Smooth muscle cell (in vitro differentiated cells): ENCODE measurements at regions not wholly inside any gene's neighbourhood (a gene's known extent, or its start where the extent isn't known, plus 50 kb on each side); places are given as distances from the start of the nearest gene placed in this dataset.
A peak's percentile ranks its signal among the peaks of the same experiment; 100 is the strongest.

Experiments
- DNase-seq: peaks from one replicate; lab custom pipeline; 2025; ENCODE audit not compliant: unreplicated experiment; lab: John Stamatoyannopoulos, UW
- H2AFZ ChIP-seq: fragments of 200-600 bp; sonication (generic); 2 replicates; pipeline ENCODE4 v1.6.0; 2016; ENCODE audit warnings: antibody characterized with exemption, low read depth, mild to moderate bottlenecking
- H3F3A ChIP-seq: fragments of 200-600 bp; sonication (generic); 2 replicates; pipeline ENCODE4 v1.6.0; 2017; ENCODE audit warnings: antibody characterized with exemption, low read depth
- H3K27ac ChIP-seq: fragments of 200-600 bp; sonication (generic); 2 replicates; pipeline ENCODE4 v1.5.1; 2016; ENCODE audit warnings: low read depth, mild to moderate bottlenecking
- H3K27me3 ChIP-seq: fragments of 200-600 bp; sonication (generic); 2 replicates; pipeline ENCODE4 v1.6.1; 2016; ENCODE audit warnings: low read depth, mild to moderate bottlenecking
- H3K36me3 ChIP-seq: fragments of 200-600 bp; sonication (generic); 2 replicates; pipeline ENCODE4 v1.5.1; 2016; ENCODE audit warnings: low read depth
- H3K4me1 ChIP-seq: fragments of 200-600 bp; sonication (generic); 2 replicates; pipeline ENCODE4 v1.5.1; 2016; ENCODE audit warnings: low read depth
- H3K4me2 ChIP-seq: fragments of 200-600 bp; sonication (generic); 2 replicates; pipeline ENCODE4 v1.6.0; 2016; ENCODE audit warnings: mild to moderate bottlenecking
- H3K4me3 ChIP-seq: fragments of 200-600 bp; sonication (generic); 2 replicates; pipeline ENCODE4 v1.5.1; 2016; ENCODE audit warnings: mild to moderate bottlenecking
- H3K79me2 ChIP-seq: fragments of 200-600 bp; sonication (generic); 2 replicates; pipeline ENCODE4 v1.6.0; 2016; ENCODE audit warnings: low read depth, mild to moderate bottlenecking
- H3K9ac ChIP-seq: fragments of 200-600 bp; sonication (generic); 2 replicates; pipeline ENCODE4 v1.6.0; 2016; ENCODE audit warnings: low read depth
- H3K9me3 ChIP-seq: fragments of 200-600 bp; sonication (generic); replicated peaks from 2 replicates; pipeline ENCODE4 v1.5.1; 2016; ENCODE audit warnings: low read depth
- H4K20me1 ChIP-seq: fragments of 200-600 bp; sonication (generic); 2 replicates; pipeline ENCODE4 v1.6.0; 2016; ENCODE audit warnings: low read depth
- CTCF ChIP-seq: fragments of 200-600 bp; sonication (generic); IDR thresholded peaks from 2 replicates; pipeline ENCODE4 v1.5.1; 2017; ENCODE audit warnings: borderline replicate concordance, mild to moderate bottlenecking, antibody characterized with exemption; ENCODE audit not compliant: insufficient read depth, poor library complexity, severe bottlenecking
- WGBS: methylation state at CpG from one replicate; pipeline ENCODE4 v1.1.7; 2016; ENCODE audit warnings: low lambda C conversion rate; 5-methylcytosine and 5-hydroxymethylcytosine counted together

GRCh38 chr10:10665750-10666149, 351.9 kb upstream of the CELF2 start:
- 95% methylated on average over 6 of the region's 6 CpGs for WGBS
- no peak for DNase-seq
- H3K27ac ChIP-seq: no peak overlapping the region
- no peak overlapping the region for H3K4me2 ChIP-seq
- no peaks in the 10 kb centered on the region for H3K9me3 ChIP-seq
- H3F3A ChIP-seq: peaks cover 3% of the 10 kb centered on the region
- no peaks in the 10 kb centered on the region for H3K36me3 ChIP-seq
- no peak overlapping the region for H3K9ac ChIP-seq
- H3K4me3 ChIP-seq: no peak overlapping the region
- H3K79me2 ChIP-seq: no peaks in the 10 kb centered on the region
- H2AFZ ChIP-seq: no peak overlapping the region
- H3K4me1 ChIP-seq: no peaks in the 10 kb centered on the region
- TF ChIP-seq CTCF: no peak
- no peaks in the 10 kb centered on the region for H4K20me1 ChIP-seq
- no peaks in the 10 kb centered on the region for H3K27me3 ChIP-seq

- Histone ChIP-seq H3K79me2 (no peaks in the 10 kb centered on the region), H3K36me3 (no peaks in the 10 kb centered on the region), H3K4me2 (no peak overlapping the region), H3F3A (peaks cover 3% of the 10 kb centered on the region), H3K9ac (no peak overlapping the region), H3K4me1 (no peaks in the 10 kb centered on the region), H2AFZ (no peak overlapping the region), H3K27me3 (no peaks in the 10 kb centered on the region), H3K27ac (no peak overlapping the region), H3K4me3 (no peak overlapping the region), H4K20me1 (no peaks in the 10 kb centered on the region), H3K9me3 (no peaks in the 10 kb centered on the region)
- 88% methylated on average over 5 of the region's 5 CpGs for WGBS
- no peak for TF ChIP-seq CTCF
- DNase-seq: no peak
These were observed 350.2 kb upstream of the CELF2 start for GRCh38 chr10:10667466-10667865.

GRCh38 chr10:10676972-10677371, 340.7 kb upstream of the CELF2 start:
- no peaks in the 10 kb centered on the region for H3K4me1 ChIP-seq
- no peaks in the 10 kb centered on the region for H3K27me3 ChIP-seq
- no peaks in the 10 kb centered on the region for H3F3A ChIP-seq
- no peak for DNase-seq
- WGBS: 92% methylated on average over 1 of the region's 1 CpG
- no peak overlapping the region for H3K4me3 ChIP-seq
- H2AFZ ChIP-seq: no peak overlapping the region
- no peak overlapping the region for H3K9ac ChIP-seq
- H3K36me3 ChIP-seq: no peaks in the 10 kb centered on the region
- no peak overlapping the region for H3K4me2 ChIP-seq
- no peak for TF ChIP-seq CTCF
- no peaks in the 10 kb centered on the region for H3K9me3 ChIP-seq
- H3K79me2 ChIP-seq: no peaks in the 10 kb centered on the region
- H4K20me1 ChIP-seq: no peaks in the 10 kb centered on the region
- H3K27ac ChIP-seq: no peak overlapping the region

GRCh38 chr10:10677479-10677878, 340.2 kb upstream of the CELF2 start:
- 54% methylated on average over 3 of the region's 3 CpGs for WGBS
- no peaks in the 10 kb centered on the region for H3K36me3 ChIP-seq
- H2AFZ ChIP-seq: peak overlapping the region; percentile 35
- H3K27ac ChIP-seq: no peak overlapping the region
- no peak overlapping the region for H3K4me3 ChIP-seq
- H3K9ac ChIP-seq: no peak overlapping the region
- no peaks in the 10 kb centered on the region for H3K9me3 ChIP-seq
- no peaks in the 10 kb centered on the region for H3K79me2 ChIP-seq
- H3K4me2 ChIP-seq: no peak overlapping the region
- TF ChIP-seq CTCF: peak; percentile 51
- no peaks in the 10 kb centered on the region for H3K27me3 ChIP-seq
- no peaks in the 10 kb centered on the region for H3F3A ChIP-seq
- H3K4me1 ChIP-seq: no peaks in the 10 kb centered on the region
- H4K20me1 ChIP-seq: no peaks in the 10 kb centered on the region
- DNase-seq: no peak
